Fibroblast of skin of scalp (primary cell): ENCODE measurements at regions not wholly inside any gene's neighbourhood (a gene's known extent, or its start where the extent isn't known, plus 50 kb on each side); places are given as distances from the start of the nearest gene placed in this dataset.

ENCODE experiments used
- DNase-seq: peaks from one replicate; pipeline ENCODE4 v3.0.0-alpha.2; 2013

- DNase-seq: no peak
These were observed 1008.2 kb upstream of the CDH9 start for GRCh38 chr5:28046596-28046995.

- no peak for DNase-seq
These were observed 989.5 kb upstream of the CDH9 start for GRCh38 chr5:28027851-28028250.

GRCh38 chr5:28017178-28017577 is 978.8 kb upstream of the CDH9 start:
- DNase-seq: no peak

DNA sequence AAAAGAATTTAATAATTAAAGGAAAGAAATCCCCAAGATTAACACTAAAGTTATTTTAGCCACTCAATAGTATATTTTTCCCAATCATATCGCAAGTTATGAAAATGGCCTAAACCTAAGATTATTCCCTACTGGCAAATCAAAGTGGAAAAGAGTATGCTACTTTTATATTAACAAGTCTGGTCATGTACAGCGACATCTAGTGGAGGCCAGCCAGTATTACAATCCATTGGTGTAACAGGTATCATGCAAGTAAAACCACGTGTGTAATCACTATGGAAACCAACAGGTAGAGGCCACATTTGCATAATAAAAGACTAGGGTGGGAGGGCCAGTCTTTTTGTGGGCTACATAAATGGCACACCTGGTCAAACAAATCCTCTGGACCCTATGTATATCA is 976.4 kb upstream of the CDH9 start:
- no peak for DNase-seq

GRCh38 chr5:28012538-28012937 is 974.2 kb upstream of the CDH9 start:
- DNase-seq: no peak

DNA sequence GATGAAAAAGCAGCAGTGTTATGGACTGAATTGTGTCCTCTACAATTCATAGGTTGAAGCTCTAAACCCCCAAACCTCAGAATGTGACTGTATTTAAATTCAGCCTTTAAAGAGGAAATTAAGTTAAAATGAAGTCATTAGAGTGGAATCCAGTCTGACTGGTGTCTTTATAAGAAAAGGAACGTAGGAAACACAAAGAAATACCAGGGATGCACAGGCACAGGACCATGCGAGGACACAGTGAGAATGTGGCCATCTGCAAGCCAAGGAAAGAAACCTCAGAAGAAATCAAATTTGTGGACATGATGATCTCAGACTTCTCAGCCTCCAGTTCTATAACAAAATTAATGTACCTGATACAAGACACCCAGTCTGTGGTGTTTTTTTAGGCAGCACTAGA is 971.2 kb upstream of the CDH9 start:
- no peak for DNase-seq

- no peak for DNase-seq
These were observed 958.3 kb upstream of the CDH9 start for GRCh38 chr5:27996665-27997064.

DNA sequence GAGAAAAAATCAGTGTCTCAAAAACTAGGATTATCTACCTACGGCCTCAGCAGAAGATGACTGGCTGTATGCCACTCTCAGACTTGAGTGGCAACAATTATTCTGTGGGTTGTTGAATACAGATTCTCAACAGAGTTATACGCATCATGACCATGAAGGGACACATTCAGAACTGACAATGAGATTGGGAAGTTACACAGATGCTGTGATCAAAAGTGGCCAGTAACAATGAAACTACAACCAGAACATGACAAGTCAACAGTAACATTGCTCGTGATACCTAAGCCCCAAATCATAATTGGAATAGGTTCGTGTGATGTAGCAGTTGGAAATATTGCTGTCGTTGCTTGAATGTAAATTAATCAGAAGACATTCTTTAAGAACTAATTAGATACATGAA is 957.5 kb upstream of the CDH9 start:
- no peak for DNase-seq

GRCh38 chr5:27978322-27978721 is 939.9 kb upstream of the CDH9 start:
- DNase-seq: no peak

DNA sequence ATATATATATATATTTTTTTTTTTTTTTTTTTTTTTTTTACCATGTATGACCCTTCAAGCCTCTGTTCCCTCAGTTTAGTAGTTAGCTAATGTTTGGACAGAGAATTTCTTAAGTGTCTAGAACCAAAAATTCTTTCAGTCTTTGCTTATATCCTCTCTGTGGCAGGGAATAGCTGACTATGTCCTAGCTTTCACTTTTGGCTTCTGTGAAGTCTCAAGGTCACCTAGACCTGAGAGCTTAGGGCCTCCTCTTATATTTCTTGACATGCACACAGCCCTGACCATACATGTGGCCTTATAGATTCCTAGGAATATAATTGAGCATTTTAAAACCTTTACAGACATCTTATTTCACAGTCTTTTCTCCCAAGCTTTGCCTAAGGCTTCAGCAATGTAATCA is 930.8 kb upstream of the CDH9 start:
- no peak for DNase-seq

- no peak for DNase-seq
These were observed 924.8 kb upstream of the CDH9 start for GRCh38 chr5:27963050-27963783.

- no peak for DNase-seq
These were observed 923.8 kb upstream of the CDH9 start for GRCh38 chr5:27962198-27962597.

DNA sequence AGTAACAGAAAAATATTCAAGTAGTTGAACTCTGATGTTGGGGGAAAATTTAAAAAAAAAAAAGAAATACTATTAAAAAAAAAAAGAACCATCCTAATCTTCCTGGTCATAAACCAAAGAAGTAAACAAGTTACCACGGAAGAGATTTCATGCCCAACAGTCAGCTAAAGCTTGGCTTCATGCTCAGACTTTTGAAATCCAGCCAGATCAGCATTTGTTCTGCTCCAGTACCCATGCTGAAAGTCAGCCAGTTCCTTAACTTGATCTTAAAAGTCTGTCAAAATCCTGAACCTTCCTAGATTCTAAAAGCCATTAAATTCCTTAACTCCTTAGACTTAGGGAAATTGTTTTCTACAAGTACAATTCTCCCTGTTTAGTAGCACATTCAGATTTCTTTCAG is 908.7 kb upstream of the CDH9 start:
- DNase-seq: no peak

- DNase-seq: no peak
These were observed 906.1 kb upstream of the CDH9 start for GRCh38 chr5:27944471-27944870.

- no peak for DNase-seq
These were observed 900.6 kb upstream of the CDH9 start for GRCh38 chr5:27938989-27939388.

DNA sequence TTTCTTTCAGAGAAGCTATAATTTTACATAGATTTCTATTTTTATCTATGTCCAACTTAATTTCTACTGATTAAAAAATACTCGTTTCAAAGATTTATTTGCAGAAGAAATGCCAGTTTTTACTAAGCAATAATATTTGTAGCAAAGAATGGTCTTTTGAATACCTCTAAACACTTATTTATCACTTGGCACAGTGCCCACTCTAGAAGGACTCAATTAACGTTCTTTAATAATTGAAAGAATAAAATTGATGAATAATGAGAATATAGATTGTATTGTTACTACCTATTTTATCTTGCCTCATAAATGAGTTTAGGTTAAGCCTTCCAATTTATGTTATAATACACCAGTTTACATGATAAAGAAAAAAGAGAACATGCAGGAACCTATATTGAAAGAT is 889.7 kb upstream of the CDH9 start:
- DNase-seq: no peak

DNA sequence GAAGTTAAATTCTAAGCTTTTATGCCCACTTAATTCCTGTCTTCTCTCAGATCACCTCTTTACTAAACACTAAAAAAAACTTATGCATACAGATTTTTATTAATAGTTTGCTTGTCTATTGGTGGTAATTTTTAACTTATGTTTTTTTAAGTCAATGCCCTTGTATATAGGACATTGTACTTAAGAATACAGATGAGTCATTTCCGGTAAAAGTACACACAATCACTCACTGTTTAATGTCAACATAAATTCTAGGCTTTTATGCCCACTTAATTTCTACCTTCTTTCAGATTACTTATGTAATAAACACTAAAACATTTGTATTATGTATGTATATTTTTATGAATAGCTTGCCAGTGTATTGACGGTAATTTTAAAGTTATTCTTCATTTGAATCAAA is 872.8 kb upstream of the CDH9 start:
- DNase-seq: no peak

- no peak for DNase-seq
These were observed 870.0 kb upstream of the CDH9 start for GRCh38 chr5:27908341-27908740.

DNA sequence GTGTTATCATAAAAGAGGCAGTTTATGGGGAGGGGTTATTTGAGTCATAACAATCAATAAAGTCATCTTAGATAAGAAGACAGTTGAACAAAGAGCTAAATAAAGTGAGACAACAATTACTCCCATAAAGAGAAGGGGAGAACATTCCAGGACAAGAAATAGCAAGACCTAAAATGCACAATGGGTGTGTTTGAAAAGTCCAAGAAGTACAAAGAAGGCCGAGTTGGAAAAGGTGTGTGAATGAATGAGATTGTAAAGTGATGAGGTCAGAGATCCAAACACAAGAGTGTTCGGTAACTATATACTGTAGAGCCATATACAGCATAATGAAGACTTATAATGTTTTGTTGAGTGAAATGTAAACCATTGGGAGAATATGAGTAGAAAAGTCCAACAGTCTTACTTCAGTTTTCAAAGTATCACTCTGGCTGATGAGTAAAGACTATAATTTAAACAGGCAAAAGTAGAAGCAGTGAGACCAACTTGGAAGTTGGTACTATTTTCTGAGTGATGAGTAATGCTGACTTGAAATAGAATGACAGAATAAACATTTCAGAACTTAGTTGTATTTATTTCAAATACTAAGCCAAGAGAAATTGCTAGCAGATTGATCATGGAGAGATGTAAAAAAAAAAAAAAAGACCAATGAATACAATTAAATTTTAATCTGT is 868.7 kb upstream of the CDH9 start:
- no peak for DNase-seq

GRCh38 chr5:27906481-27906880 is 868.1 kb upstream of the CDH9 start:
- no peak for DNase-seq

GRCh38 chr5:27900761-27901160 is 862.4 kb upstream of the CDH9 start:
- DNase-seq: no peak

GRCh38 chr5:27876071-27876470 is 837.7 kb upstream of the CDH9 start:
- no peak for DNase-seq

GRCh38 chr5:27875148-27875547 is 836.8 kb upstream of the CDH9 start:
- no peak for DNase-seq

- DNase-seq: no peak
These were observed 829.9 kb upstream of the CDH9 start for GRCh38 chr5:27868292-27868691.

- no peak for DNase-seq
These were observed 817.1 kb upstream of the CDH9 start for GRCh38 chr5:27855491-27855890.
